H9 (cell line): ENCODE measurements at regions not wholly inside any gene's neighbourhood (a gene's known extent, or its start where the extent isn't known, plus 50 kb on each side); places are given as distances from the start of the nearest gene placed in this dataset.

Experiments used
- DNase-seq: peaks from one replicate; pipeline ENCODE4 v3.0.0-alpha.2; 2017
- H2AFZ ChIP-seq: one replicate; pipeline ENCODE4 v1.6.1; 2013; ENCODE audit warnings: mild to moderate bottlenecking, low read length, control low read depth, moderate library complexity
- H2AK5ac ChIP-seq: 2 replicates; pipeline ENCODE4 v1.6.1; 2013; ENCODE audit warnings: low read length, control low read depth, mixed read lengths; ENCODE audit not compliant: insufficient read length
- H2BK120ac ChIP-seq: one replicate; pipeline ENCODE4 v1.6.1; 2013; ENCODE audit warnings: low read depth, mild to moderate bottlenecking, low read length, control low read depth, inconsistent platforms; ENCODE audit not compliant: poor library complexity, severe bottlenecking
- H2BK12ac ChIP-seq: 2 replicates; pipeline ENCODE4 v1.6.1; 2013; ENCODE audit warnings: low read length, control low read depth, mixed read lengths, low read depth; ENCODE audit not compliant: insufficient read length
- H2BK15ac ChIP-seq: 2 replicates; pipeline ENCODE4 v1.6.1; 2013; ENCODE audit warnings: low read depth, low read length, control low read depth
- H2BK20ac ChIP-seq: one replicate; pipeline ENCODE4 v1.6.1; 2013; ENCODE audit warnings: low read depth, mild to moderate bottlenecking, low read length, control low read depth, inconsistent platforms; ENCODE audit not compliant: poor library complexity, severe bottlenecking
- H2BK5ac ChIP-seq: 2 replicates; pipeline ENCODE4 v1.6.1; 2013; ENCODE audit warnings: low read length, control low read depth, mixed read lengths; ENCODE audit not compliant: insufficient read length
- H3K14ac ChIP-seq: 2 replicates; pipeline ENCODE4 v1.6.1; 2013; ENCODE audit warnings: low read length, control low read depth; ENCODE audit not compliant: insufficient read depth
- H3K18ac ChIP-seq: 2 replicates; pipeline ENCODE4 v1.6.1; 2013; ENCODE audit warnings: low read depth, mild to moderate bottlenecking, mixed read lengths, low read length, control low read depth; ENCODE audit not compliant: insufficient read length
- H3K23ac ChIP-seq: 2 replicates; pipeline ENCODE4 v1.6.1; 2013; ENCODE audit warnings: low read length, control low read depth, mixed read lengths, low read depth; ENCODE audit not compliant: insufficient read length
- H3K23me2 ChIP-seq: 2 replicates; pipeline ENCODE4 v1.6.1; 2013; ENCODE audit warnings: low read depth, mild to moderate bottlenecking, mixed read lengths, low read length, control low read depth; ENCODE audit not compliant: insufficient read length, poor library complexity, severe bottlenecking
- H3K27ac ChIP-seq: 2 replicates; pipeline ENCODE4 v1.5.1; 2013; ENCODE audit warnings: low read length, control low read depth, mixed read lengths, low read depth; ENCODE audit not compliant: insufficient read length
- H3K27me3 ChIP-seq: 2 replicates; pipeline ENCODE4 v1.6.1; 2013; ENCODE audit warnings: low read length, control low read depth, inconsistent platforms; ENCODE audit not compliant: insufficient read depth
- H3K4ac ChIP-seq: 2 replicates; pipeline ENCODE4 v1.6.1; 2013; ENCODE audit warnings: low read depth, mild to moderate bottlenecking, control low read depth, inconsistent platforms, low read length, moderate library complexity
- H3K4me1 ChIP-seq: 2 replicates; pipeline ENCODE4 v1.6.1; 2013; ENCODE audit warnings: low read length, control low read depth, inconsistent platforms; ENCODE audit not compliant: insufficient read depth
- H3K4me2 ChIP-seq: 2 replicates; pipeline ENCODE4 v1.6.1; 2013; ENCODE audit warnings: low read length, control low read depth, mixed read lengths; ENCODE audit not compliant: insufficient read length, insufficient read depth
- H3K56ac ChIP-seq: 2 replicates; pipeline ENCODE4 v1.6.1; 2013; ENCODE audit warnings: low read depth, mild to moderate bottlenecking, mixed read lengths, low read length, control low read depth; ENCODE audit not compliant: insufficient read length
- H3K79me1 ChIP-seq: 2 replicates; pipeline ENCODE4 v1.6.1; 2013; ENCODE audit warnings: low read depth, mild to moderate bottlenecking, moderate library complexity, low read length, control low read depth, inconsistent platforms; ENCODE audit not compliant: insufficient read depth, poor library complexity, severe bottlenecking
- H3K79me2 ChIP-seq: 2 replicates; pipeline ENCODE4 v1.6.1; 2013; ENCODE audit warnings: low read length, control low read depth, inconsistent platforms; ENCODE audit not compliant: insufficient read depth
- H3K9ac ChIP-seq: 2 replicates; pipeline ENCODE4 v1.6.1; 2013; ENCODE audit warnings: low read length, control low read depth, mixed read lengths; ENCODE audit not compliant: insufficient read length; ENCODE audit errors: extremely low read depth
- H3K9me3 ChIP-seq: one replicate; pipeline ENCODE4 v1.6.1; 2013; ENCODE audit warnings: low read depth, low read length, inconsistent platforms; ENCODE audit not compliant: control insufficient read depth
- H3T11ph ChIP-seq: one replicate; pipeline ENCODE4 v1.6.1; 2013; ENCODE audit warnings: mild to moderate bottlenecking, low read length, control low read depth, inconsistent platforms
- H4K20me1 ChIP-seq: one replicate; pipeline ENCODE4 v1.6.1; 2013; ENCODE audit not compliant: control insufficient read depth, insufficient read length, insufficient read depth
- H4K5ac ChIP-seq: 2 replicates; pipeline ENCODE4 v1.6.1; 2013; ENCODE audit warnings: low read depth, mild to moderate bottlenecking, mixed read lengths, low read length, control low read depth; ENCODE audit not compliant: insufficient read length
- H4K8ac ChIP-seq: replicated peaks from 2 replicates; pipeline ENCODE4 v1.6.1; 2013; ENCODE audit warnings: low read length, control low read depth, mixed read lengths, low read depth; ENCODE audit not compliant: insufficient read length
- H4K91ac ChIP-seq: 2 replicates; pipeline ENCODE4 v1.6.1; 2013; ENCODE audit warnings: low read depth, mild to moderate bottlenecking, moderate library complexity, mixed read lengths, low read length, control low read depth; ENCODE audit not compliant: insufficient read length
- H3K27ac Mint-ChIP-seq, 3 experiments: 2 replicates in 2 of 3; 3 replicates in 1 of 3; pipeline ENCODE4 v1.8.0; 2020 to 2021; ENCODE audit warnings: mixed read lengths in 3 of 3, mild to moderate bottlenecking in 1 of 3, moderate library complexity in 1 of 3
- H3K27me3 Mint-ChIP-seq: 2 replicates; pipeline ENCODE4 v1.8.0; 2021; ENCODE audit warnings: low read depth, mild to moderate bottlenecking, moderate library complexity, mixed read lengths
- H3K36me3 Mint-ChIP-seq, 3 experiments: 2 replicates in 2 of 3; 3 replicates in 1 of 3; pipeline ENCODE4 v1.8.0; 2020 to 2021; ENCODE audit warnings: low read depth in 3 of 3, mixed read lengths in 3 of 3; ENCODE audit not compliant: insufficient read depth in 1 of 3
- H3K4me1 Mint-ChIP-seq, 2 experiments: 2 replicates each; pipeline ENCODE4 v1.8.0; 2020; ENCODE audit warnings: mixed read lengths in 2 of 2
- H3K4me3 Mint-ChIP-seq, 2 experiments: 2 replicates in 1 of 2; 3 replicates in 1 of 2; pipeline ENCODE4 v1.8.0; 2020 to 2021; ENCODE audit warnings: mild to moderate bottlenecking in 2 of 2, mixed read lengths in 2 of 2, moderate library complexity in 1 of 2
- H3K9me3 Mint-ChIP-seq, 2 experiments: 2 replicates in 1 of 2; 3 replicates in 1 of 2; pipeline ENCODE4 v1.8.0; 2020; ENCODE audit warnings: mild to moderate bottlenecking in 2 of 2, mixed read lengths in 2 of 2, moderate library complexity in 1 of 2
- CTCF ChIP-seq: fragments of 200-600 bp; sonication (generic); conservative IDR thresholded peaks from 3 replicates; pipeline ENCODE4 v1.8.0; 2021; ENCODE audit warnings: antibody characterized with exemption, mild to moderate bottlenecking
- whole genome bisulfite sequencing: extraction: QIAGEN DNeasy Blood & Tissue Kit; methylation state at CpG from one replicate; pipeline ENCODE4 v1.1.7; 2013; ENCODE audit warnings: missing lambda C conversion rate, low lambda C conversion rate, mixed read lengths; ENCODE audit not compliant: insufficient read length; ENCODE audit errors: extremely low coverage; 5-methylcytosine and 5-hydroxymethylcytosine counted together

GRCh38 chr19:46952874-46953273 lies 66.8 kb upstream of the NPAS1 start:
- H2BK15ac ChIP-seq, result no peak overlapping the region
- no peak overlapping the region for H3K23ac ChIP-seq
- no peaks in the 10 kb centered on the region for H3K79me2 ChIP-seq
- H3K18ac ChIP-seq, result no peak overlapping the region
- no peaks in the 10 kb centered on the region for H3K9me3 ChIP-seq
- H3K23me2 ChIP-seq, result no peaks in the 10 kb centered on the region
- H3K27ac ChIP-seq, result no peak overlapping the region
- DNase-seq, result no peak
- Mint-ChIP-seq H3K27me3 (no peaks in the 10 kb centered on the region), H3K4me3 (no peak overlapping the region), H3K36me3 (peaks cover 16 to 31% (median 22%) of the 10 kb centered on the region in 3 experiments), H3K27ac (no peak overlapping the region), H3K9me3 (no peaks in the 10 kb centered on the region; a peak in 1 of 5 replicates), H3K4me1 (peaks cover 11 to 12% of the 10 kb centered on the region in 2 experiments)
- WGBS, result no CpG with 5 or more reads among the region's 5 CpGs
- no peak overlapping the region for H3K56ac ChIP-seq
- no peak overlapping the region for H2BK12ac ChIP-seq
- H3K9ac ChIP-seq, result no peak overlapping the region
- H4K5ac ChIP-seq, result no peak overlapping the region
- TF ChIP-seq CTCF, result no peak
- no peak overlapping the region for H2BK120ac ChIP-seq
- peaks cover 3% of the 10 kb centered on the region for H3K79me1 ChIP-seq
- H3K4me2 ChIP-seq, result no peak overlapping the region
- no peak overlapping the region for H4K91ac ChIP-seq
- H4K20me1 ChIP-seq, result no peaks in the 10 kb centered on the region
- H2BK20ac ChIP-seq, result no peak overlapping the region
- no peaks in the 10 kb centered on the region for H3K4me1 ChIP-seq
- H4K8ac ChIP-seq, result no peak overlapping the region
- no peak overlapping the region for H3K14ac ChIP-seq
- no peak overlapping the region for H2BK5ac ChIP-seq
- no peak overlapping the region for H2AFZ ChIP-seq
- H2AK5ac ChIP-seq, result no peak overlapping the region
- H3K27me3 ChIP-seq, result no peaks in the 10 kb centered on the region
- no peak overlapping the region for H3K4ac ChIP-seq
- H3T11ph ChIP-seq, result no peak overlapping the region
